GM12878 (cell line): ENCODE measurements at regions not wholly inside any gene's neighbourhood (a gene's known extent, or its start where the extent isn't known, plus 50 kb on each side); places are given as distances from the start of the nearest gene placed in this dataset.

Experiments used
- ATAC-seq: fragments of 200-7000 bp; cut with Tn5 transposase; 3 replicates; pipeline ENCODE4 v1.9.1; 2020; ENCODE audit warnings: mild to moderate bottlenecking, moderate library complexity
- BruUV-seq: library from RNA; stranded (reverse); fragments of 400-500 nt; replicated peaks from 2 replicates; lab custom pipeline; 2021; lab: Mats Ljungman, UMichigan
- CTCF ChIA-PET: fragments of 300-600 bp; sonication (Branson Sonifier 250); formaldehyde crosslinking; extraction: SDS; loops from one replicate; lab custom pipeline; 2021; ENCODE audit warnings: inconsistent platforms; lab: Yijun Ruan, JAX
- POLR2A ChIA-PET: fragments of 350-600 bp; formaldehyde crosslinking; extraction: SDS; loops from one replicate; lab custom pipeline; 2021; ENCODE audit warnings: inconsistent platforms; lab: Charles Lee
- RAD21 ChIA-PET: fragments of 300-600 bp; sonication (Branson Sonifier 250); formaldehyde crosslinking; loops from one replicate; lab custom pipeline; 2023; ENCODE audit warnings: antibody characterized with exemption; ENCODE audit not compliant: unreplicated experiment; lab: Charles Lee
- SMC1A ChIA-PET: fragments of 300-600 bp; sonication (Branson Sonifier 250); formaldehyde crosslinking; loops from one replicate; lab custom pipeline; 2023; ENCODE audit not compliant: unreplicated experiment, uncharacterized antibody; lab: Charles Lee
- DNase-seq: peaks from one replicate; pipeline ENCODE4 v3.0.0-alpha.2; 2011; ENCODE audit warnings: low read depth, low spot score
- FAIRE-seq: peaks from 3 replicates; lab custom pipeline; 2011; peaks lifted over from hg19 to GRCh38; lab: Jason Lieb, UNC
- H2AFZ ChIP-seq: 2 replicates; pipeline ENCODE4 v1.6.0; 2011; ENCODE audit warnings: low read depth, low read length, control low read depth; ENCODE audit not compliant: control insufficient read depth
- H3K27ac ChIP-seq: 2 replicates; pipeline ENCODE4 v1.5.1; 2011; ENCODE audit warnings: control low read depth; ENCODE audit not compliant: control insufficient read depth, insufficient read depth
- H3K27me3 ChIP-seq, 2 experiments: replicated peaks in 1 of 2; 2 replicates each; pipeline versions ENCODE4 v1.6.0 to v1.6.1; 2011; ENCODE audit warnings: low read length in 1 of 2; ENCODE audit not compliant: control insufficient read depth in 2 of 2, insufficient read depth in 2 of 2
- H3K36me3 ChIP-seq, 2 experiments: 2 replicates each; pipeline ENCODE4 v1.5.1; 2011; ENCODE audit warnings: low read length in 1 of 2; ENCODE audit not compliant: control insufficient read depth in 2 of 2, insufficient read depth in 2 of 2
- H3K4me1 ChIP-seq: 2 replicates; pipeline ENCODE4 v1.6.1; 2011; ENCODE audit warnings: mild to moderate bottlenecking, low read length, moderate library complexity, mixed read lengths; ENCODE audit not compliant: control insufficient read depth, insufficient read depth
- H3K4me2 ChIP-seq: 2 replicates; pipeline ENCODE4 v1.6.0; 2011; ENCODE audit warnings: control low read depth; ENCODE audit not compliant: control insufficient read depth, insufficient read depth
- H3K4me3 ChIP-seq: fragments of 200-600 bp; sonication (generic); 2 replicates; pipeline ENCODE4 v1.5.1; 2016
- H3K79me2 ChIP-seq: 2 replicates; pipeline ENCODE4 v1.6.0; 2011; ENCODE audit warnings: low read length; ENCODE audit not compliant: control insufficient read depth, insufficient read depth
- H3K9ac ChIP-seq: 2 replicates; pipeline ENCODE4 v1.8.0; 2011; ENCODE audit warnings: low read length, control low read depth, mixed read lengths; ENCODE audit not compliant: control insufficient read depth, insufficient read depth
- H3K9me3 ChIP-seq: replicated peaks from 3 replicates; pipeline ENCODE4 v1.5.1; 2011; ENCODE audit warnings: mild to moderate bottlenecking, low read length; ENCODE audit not compliant: control insufficient read depth, insufficient read depth
- H4K20me1 ChIP-seq: 2 replicates; pipeline ENCODE4 v1.6.0; 2011; ENCODE audit not compliant: control insufficient read depth, insufficient read depth
- CHD1 ChIP-seq: IDR thresholded peaks from 2 replicates; pipeline ENCODE4 v1.6.1; 2012; ENCODE audit warnings: low read depth, low read length, improper control_type of control experiment
- E2F4 ChIP-seq: IDR thresholded peaks from 2 replicates; pipeline ENCODE4 v1.6.1; 2012; ENCODE audit warnings: low read depth, low read length, improper control_type of control experiment
- EED ChIP-seq: sonication (generic); IDR thresholded peaks from 2 replicates; pipeline ENCODE4 v1.6.1; 2016; ENCODE audit warnings: antibody characterized with exemption, low read depth
- MTA3 ChIP-seq: IDR thresholded peaks from 2 replicates; pipeline ENCODE4 v1.6.1; 2012; ENCODE audit warnings: low read length, inconsistent platforms, borderline replicate concordance
- PBX3 ChIP-seq: IDR thresholded peaks from 2 replicates; pipeline ENCODE4 v1.6.1; 2011; ENCODE audit warnings: mild to moderate bottlenecking, low read depth, low read length, moderate library complexity; ENCODE audit not compliant: insufficient replicate concordance
- PKNOX1 ChIP-seq: fragments of 450-650 bp; IDR thresholded peaks from 2 replicates; pipeline ENCODE4 v1.6.1; 2016; ENCODE audit warnings: mild to moderate bottlenecking
- SMAD1 ChIP-seq: fragments of 450-650 bp; IDR thresholded peaks from 2 replicates; pipeline ENCODE4 v1.6.1; 2018; ENCODE audit warnings: mild to moderate bottlenecking, low read depth; ENCODE audit not compliant: partially characterized antibody
- ZNF274 ChIP-seq: IDR thresholded peaks from one replicate; pipeline ENCODE4 v1.8.0; 2011; ENCODE audit not compliant: insufficient read length, insufficient read depth
- WGBS: methylation state at CpG from one replicate; pipeline ENCODE4 v1.1.6; 2016; ENCODE audit warnings: low lambda C conversion rate; ENCODE audit not compliant: insufficient replicate concordance, insufficient coverage; ENCODE audit errors: missing lambda C conversion rate; 5-methylcytosine and 5-hydroxymethylcytosine counted together
- in situ Hi-C: fragments of 300-500 bp; cut with MboI; formaldehyde crosslinking; loops from 9 replicates; pipeline ENCODE4 v1.14.3; 2018; ENCODE audit warnings: mixed read lengths
- intact Hi-C: fragments of 100-400 bp; cut with micrococcal nuclease; formaldehyde crosslinking; loops from one replicate; pipeline ENCODE4 v1.14.2; 2022; ENCODE audit not compliant: unreplicated experiment

GRCh38 chr10:78351809-78352208, 318.1 kb downstream of the RPS24 start:
- Histone ChIP-seq H4K20me1 (no peaks in the 10 kb centered on the region), H2AFZ (no peak overlapping the region), H3K9me3 (no peaks in the 10 kb centered on the region), H3K9ac (no peak overlapping the region), H3K36me3 (no peaks in the 10 kb centered on the region), H3K27me3 (no peaks in the 10 kb centered on the region; a peak in 1 of 4 replicates), H3K4me3 (no peak overlapping the region), H3K27ac (no peak overlapping the region), H3K4me1 (no peaks in the 10 kb centered on the region), H3K79me2 (no peaks in the 10 kb centered on the region), H3K4me2 (no peak overlapping the region)
- DNase-seq (no peak), ATAC-seq (no peak), FAIRE-seq (no peak)
- SMC1A ChIA-PET: no interaction called here
- CTCF ChIA-PET: no interaction called here
- WGBS: 31% methylated on average over 3 of the region's 3 CpGs
- RAD21 ChIA-PET: no interaction called here
- BruUV-seq: no TSS peak
- POLR2A ChIA-PET: no interaction called here
- in situ Hi-C loops: no loop called here
- no peak for TF ChIP-seq MTA3
- no peak for TF ChIP-seq PBX3
- no peak for TF ChIP-seq CHD1
- TF ChIP-seq PKNOX1: no peak
- no peak for TF ChIP-seq SMAD1
- TF ChIP-seq ZNF274: no peak
- TF ChIP-seq E2F4: no peak
- TF ChIP-seq EED: no peak
- intact Hi-C loops: no loop called here
